ENCODE measurements at regions not wholly inside any gene's neighbourhood (a gene's known extent, or its start where the extent isn't known, plus 50 kb on each side); places are given as distances from the start of the nearest gene placed in this dataset.

- no peak for TF ChIP-seq CTCF (conservative IDR thresholded peaks at IDR 0.05; ENCODE audit: low read depth, low read length)
- no peak for TF ChIP-seq POLR2A (IDR thresholded peaks at IDR 0.05; ENCODE audit: low read depth, low read length)
- no peak for TF ChIP-seq SMC3 (IDR thresholded peaks at IDR 0.05; ENCODE audit: low read depth, low read length)
- TF ChIP-seq FOS (IDR thresholded peaks at IDR 0.05; ENCODE audit: low read depth, low read length) = no peak
- TF ChIP-seq RFX5 (IDR thresholded peaks at IDR 0.05; ENCODE audit: low read depth, low read length) = no peak
- no peak for TF ChIP-seq CEBPB (IDR thresholded peaks at IDR 0.05; ENCODE audit: low read depth, low read length)
- TF ChIP-seq MXI1 (IDR thresholded peaks at IDR 0.05; ENCODE audit: borderline replicate concordance, low read depth, low read length) = no peak
- TF ChIP-seq MAZ (IDR thresholded peaks at IDR 0.05; ENCODE audit: borderline replicate concordance, low read depth, low read length) = no peak
- no peak for TF ChIP-seq RCOR1 (IDR thresholded peaks at IDR 0.05; ENCODE audit: insufficient replicate concordance, low read length)
These were observed 437.0 kb upstream of the ASIC2 start for GRCh38 chr17:33730131-33730530.

All from IMR-90 (cell line).